ENCODE measurements at regions not wholly inside any gene's neighbourhood (a gene's known extent, or its start where the extent isn't known, plus 50 kb on each side); places are given as distances from the start of the nearest gene placed in this dataset.

GRCh38 chr3:158958873-158959272 is 157.0 kb downstream of the MFSD1 start:
- TF ChIP-seq CTCF (IDR thresholded peaks at IDR 0.05; ENCODE audit: low read depth, low read length) (no peak), POLR2A (IDR thresholded peaks at IDR 0.05; ENCODE audit: extremely low read depth, insufficient read length) (no peak), MAX (IDR thresholded peaks at IDR 0.05; ENCODE audit: low read depth, low read length) (no peak)

Data from NB4 (cell line).